Psoas muscle (tissue), 7 donors: ENCODE measurements at regions not wholly inside any gene's neighbourhood (a gene's known extent, or its start where the extent isn't known, plus 50 kb on each side); places are given as distances from the start of the nearest gene placed in this dataset.

Source experiments
- ATAC-seq, 4 donors: fragments of 200-7000 bp; cut with Tn5 transposase; one replicate each; pipeline ENCODE4 v1.9.1; 2020; ENCODE audit warnings: moderate library complexity in 3 of 4, mild to moderate bottlenecking in 2 of 4
- DNase-seq, 2 donors: peaks; one replicate each; pipeline ENCODE4 v3.0.0-alpha.2; 2020
- H3K27ac ChIP-seq: fragments of 200-600 bp; one replicate; pipeline ENCODE4 v1.8.0; 2022
- H3K27me3 ChIP-seq, 3 donors: fragments of 200-600 bp in 1 of 3; one replicate each; pipeline versions ENCODE4 v1.6.1 to v1.8.0; 2013 to 2022; ENCODE audit warnings: low read length in 2 of 3, mild to moderate bottlenecking in 2 of 3, moderate library complexity in 1 of 3; ENCODE audit not compliant: insufficient read depth in 3 of 3
- H3K36me3 ChIP-seq, 2 donors: fragments of 200-600 bp in 1 of 2; one replicate each; pipeline versions ENCODE4 v1.6.1 to v1.8.0; 2013 to 2022; ENCODE audit warnings: low read depth in 1 of 2, mild to moderate bottlenecking in 1 of 2, moderate library complexity in 1 of 2; ENCODE audit not compliant: insufficient read depth in 1 of 2
- H3K4me1 ChIP-seq: fragments of 200-600 bp; one replicate; pipeline ENCODE4 v1.8.0; 2022
- H3K4me3 ChIP-seq: fragments of 200-600 bp; one replicate; pipeline ENCODE4 v1.8.0; 2022; ENCODE audit warnings: mild to moderate bottlenecking
- H3K9me3 ChIP-seq: fragments of 200-600 bp; one replicate; pipeline ENCODE4 v1.8.0; 2022
- CTCF ChIP-seq: fragments of 200-600 bp; IDR thresholded peaks from one replicate; pipeline ENCODE4 v1.8.0; 2022; ENCODE audit warnings: antibody characterized with exemption
- WGBS, 3 donors: extraction: QIAGEN DNeasy Blood & Tissue Kit; methylation state at CpG; one replicate each; pipeline versions ENCODE4 v1.1.6 to v1.1.7; 2013; 5-methylcytosine and 5-hydroxymethylcytosine counted together
- intact Hi-C, 2 donors: fragments of 100-400 bp; cut with DNase I; formaldehyde crosslinking; loops; one replicate each; pipeline versions ENCODE4 v1.11.0 to v1.14.2; 2022
- donor health status: healthy with polysubstance abuse.
- donor health status: DM: no; HTN: no; CAD: no; lungs with moderate emphysema.
- donor health status: Bipolar disorder and iron deficiency.
- donor health status: healthy.
- donor health status: DM: yes; HTN: yes; CAD: no.
- donor health status: DM: no; HTN: no; CAD: no.
- donor health status: DM: yes; HTN: yes; CAD: no.

GRCh38 chr1:63074321-63074720 lies 248.0 kb upstream of the FOXD3 start:
- 29 to 33% (median 33%) methylated on average over 15 of the region's 15 CpGs for WGBS, 3 donors
- intact Hi-C loops: no loop called here

GRCh38 chr1:63082766-63083165 lies 239.6 kb upstream of the FOXD3 start:
- Histone ChIP-seq H3K4me3 (no peak overlapping the region), H3K27ac (no peak overlapping the region), H3K36me3 (no peaks in the 10 kb centered on the region), H3K27me3 (no peaks in the 10 kb centered on the region), H3K4me1 (no peaks in the 10 kb centered on the region), H3K9me3 (no peaks in the 10 kb centered on the region)
- no peak for ATAC-seq
- intact Hi-C loops: no loop called here
- TF ChIP-seq CTCF: no peak
- DNase-seq: no peak
- WGBS, 3 donors: 49 to 69% (median 63%) methylated on average over 3 of the region's 3 CpGs

More at GRCh38 chr1:63074321-63074720, 248.0 kb upstream of the FOXD3 start:
- H3K36me3 ChIP-seq: no peaks in the 10 kb centered on the region
- H3K27ac ChIP-seq: no peak overlapping the region
- H3K9me3 ChIP-seq: no peaks in the 10 kb centered on the region
- no peak overlapping the region for H3K4me3 ChIP-seq
- ATAC-seq (no peak), DNase-seq (no peak)
- no peak for TF ChIP-seq CTCF
- H3K27me3 ChIP-seq: peaks cover 7 to 30% (median 10%) of the 10 kb centered on the region in 3 donors
- no peaks in the 10 kb centered on the region for H3K4me1 ChIP-seq

GRCh38 chr1:63087966-63088365 lies 234.4 kb upstream of the FOXD3 start:
- DNase-seq: no peak
- H3K27me3 ChIP-seq: no peaks in the 10 kb centered on the region

GRCh38 chr1:63099188-63099587 lies 223.2 kb upstream of the FOXD3 start:
- Histone ChIP-seq H3K27ac (no peak overlapping the region), H3K4me3 (no peak overlapping the region), H3K36me3 (no peaks in the 10 kb centered on the region), H3K4me1 (peaks cover 5% of the 10 kb centered on the region), H3K9me3 (no peaks in the 10 kb centered on the region), H3K27me3 (peaks cover 0 to 2% (median 0%) of the 10 kb centered on the region in 3 donors)
- intact Hi-C loops: no loop called here
- DNase-seq: no peak
- no peak for ATAC-seq
- TF ChIP-seq CTCF: no peak
- 11 to 21% (median 12%) methylated on average over 2 of the region's 2 CpGs for WGBS, 3 donors

More at GRCh38 chr1:63087966-63088365, 234.4 kb upstream of the FOXD3 start:
- no peak overlapping the region for H3K4me3 ChIP-seq
- intact Hi-C loops: no loop called here
- no peaks in the 10 kb centered on the region for H3K9me3 ChIP-seq
- TF ChIP-seq CTCF: no peak
- no peak for ATAC-seq
- H3K36me3 ChIP-seq: no peaks in the 10 kb centered on the region
- H3K4me1 ChIP-seq: no peaks in the 10 kb centered on the region
- no peak overlapping the region for H3K27ac ChIP-seq
- 41 to 43% (median 41%) methylated on average over 10 of the region's 10 CpGs for WGBS, 3 donors

GRCh38 chr1:63101336-63101735 lies 221.0 kb upstream of the FOXD3 start:
- TF ChIP-seq CTCF: no peak

More at GRCh38 chr1:63101336-63101735, 221.0 kb upstream of the FOXD3 start:
- no peak overlapping the region for H3K27ac ChIP-seq
- 81 to 88% (median 86%) methylated on average over 3 of the region's 3 CpGs for WGBS, 3 donors
- H3K9me3 ChIP-seq: no peaks in the 10 kb centered on the region
- intact Hi-C loops: no loop called here
- no peak overlapping the region for H3K4me3 ChIP-seq
- no peaks in the 10 kb centered on the region for H3K36me3 ChIP-seq
- peaks cover 5% of the 10 kb centered on the region for H3K4me1 ChIP-seq
- no peaks in the 10 kb centered on the region for H3K27me3 ChIP-seq
- ATAC-seq: no peak
- DNase-seq: no peak
